Stomach (tissue), 4 donors: ENCODE measurements at regions not wholly inside any gene's neighbourhood (a gene's known extent, or its start where the extent isn't known, plus 50 kb on each side); places are given as distances from the start of the nearest gene placed in this dataset.
"Not testable (repeated sequence)": the region's sequence is repeated elsewhere in the genome, so short reads cannot be mapped to it uniquely, and the experiment has no call there.

ENCODE experiments used
- CTCF ChIP-seq, 7 experiments: fragments of 450-650 bp in 4 of 7; fragments of 200-600 bp in 3 of 7; sonication (generic) in 3 of 7; IDR thresholded peaks; one replicate each; pipeline ENCODE4 v1.5.1; 2016 to 2019; ENCODE audit warnings: antibody characterized with exemption in 7 of 7, control low read depth in 2 of 7, mild to moderate bottlenecking in 1 of 7
- POLR2A ChIP-seq, 4 donors: fragments of 450-650 bp; IDR thresholded peaks; one replicate each; pipeline ENCODE4 v1.6.1; 2016; ENCODE audit warnings: antibody characterized with exemption in 4 of 4, control low read depth in 2 of 4, mild to moderate bottlenecking in 1 of 4, moderate library complexity in 1 of 4

- not testable (repeated sequence) for TF ChIP-seq POLR2A, CTCF (IDR thresholded peaks at IDR 0.05)
Observed at GRCh38 chr9:88630574-88630973, 95.6 kb downstream of the NXNL2 start.
